GM12892 (cell line): ENCODE measurements at regions not wholly inside any gene's neighbourhood (a gene's known extent, or its start where the extent isn't known, plus 50 kb on each side); places are given as distances from the start of the nearest gene placed in this dataset.

Experiments
- POLR2A ChIP-seq: IDR thresholded peaks from 2 replicates; pipeline ENCODE4 v1.6.1; 2011; ENCODE audit warnings: low read depth, low read length, control low read depth
- POLR2AphosphoS5 ChIP-seq: IDR thresholded peaks from 2 replicates; pipeline ENCODE4 v1.6.1; 2011; ENCODE audit warnings: low read depth, low read length, control low read depth
- TAF1 ChIP-seq: IDR thresholded peaks from 2 replicates; pipeline ENCODE4 v1.6.1; 2011; ENCODE audit warnings: low read depth, mild to moderate bottlenecking, control low read depth, low read length, borderline replicate concordance

DNA sequence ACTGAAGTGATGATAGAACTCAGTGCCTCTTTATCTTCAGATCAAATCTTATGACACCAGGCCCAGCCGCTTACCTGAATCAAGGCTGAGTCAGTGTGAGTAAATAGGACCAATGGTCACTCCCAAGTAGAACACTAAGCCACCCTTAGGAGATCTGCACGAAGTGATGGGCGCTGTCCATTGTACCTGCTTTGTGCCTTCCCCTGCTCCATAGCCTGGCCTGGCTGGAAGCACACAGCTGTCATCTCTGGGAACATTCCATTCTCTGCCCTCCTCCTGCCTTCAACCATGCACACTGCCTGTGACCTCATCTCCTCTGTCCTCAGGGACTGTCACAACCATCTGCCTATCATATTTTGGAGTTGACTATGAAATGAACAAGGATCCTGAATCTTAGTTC, 279.5 kb upstream of the ASIC2 start:
- no peak for TF ChIP-seq TAF1
- no peak for TF ChIP-seq POLR2A
- TF ChIP-seq POLR2AphosphoS5 = no peak
